DND-41 (cell line): ENCODE measurements at regions not wholly inside any gene's neighbourhood (a gene's known extent, or its start where the extent isn't known, plus 50 kb on each side); places are given as distances from the start of the nearest gene placed in this dataset.

Experiments used
- EZH2 ChIP-seq: IDR thresholded peaks from 3 replicates; pipeline ENCODE4 v1.6.1; 2012; ENCODE audit warnings: borderline replicate concordance, low read depth, mild to moderate bottlenecking, moderate library complexity, low read length, inconsistent platforms; ENCODE audit not compliant: severe bottlenecking
- TF ChIP-seq, protein P1 (sequence below): IDR thresholded peaks from 2 replicates; pipeline ENCODE4 v1.5.1; 2012; ENCODE audit warnings: borderline replicate concordance, low read length, moderate library complexity, mild to moderate bottlenecking; ENCODE audit not compliant: poor library complexity, severe bottlenecking; ENCODE audit errors: extremely low read depth

DNA sequence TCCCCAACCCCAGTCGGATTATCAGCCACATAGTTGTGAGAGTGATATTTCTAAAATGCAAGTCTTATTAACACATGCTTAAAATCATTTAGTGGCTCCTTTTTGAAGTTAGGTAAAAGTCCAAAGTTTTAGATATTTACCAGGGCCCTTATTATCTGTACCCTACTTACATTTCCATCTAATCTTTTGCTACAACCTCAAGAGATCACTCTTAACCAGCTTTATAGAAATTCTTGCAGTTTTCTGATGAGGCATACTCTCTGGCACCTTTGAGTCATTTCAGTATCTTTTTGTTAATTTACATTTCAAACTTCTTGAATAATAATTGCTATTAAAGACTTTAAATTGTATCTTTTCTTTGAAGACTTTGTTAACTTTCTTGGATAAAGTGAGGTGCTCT is 453.3 kb downstream of the RFPL4B start:
- TF ChIP-seq, protein P1, sequence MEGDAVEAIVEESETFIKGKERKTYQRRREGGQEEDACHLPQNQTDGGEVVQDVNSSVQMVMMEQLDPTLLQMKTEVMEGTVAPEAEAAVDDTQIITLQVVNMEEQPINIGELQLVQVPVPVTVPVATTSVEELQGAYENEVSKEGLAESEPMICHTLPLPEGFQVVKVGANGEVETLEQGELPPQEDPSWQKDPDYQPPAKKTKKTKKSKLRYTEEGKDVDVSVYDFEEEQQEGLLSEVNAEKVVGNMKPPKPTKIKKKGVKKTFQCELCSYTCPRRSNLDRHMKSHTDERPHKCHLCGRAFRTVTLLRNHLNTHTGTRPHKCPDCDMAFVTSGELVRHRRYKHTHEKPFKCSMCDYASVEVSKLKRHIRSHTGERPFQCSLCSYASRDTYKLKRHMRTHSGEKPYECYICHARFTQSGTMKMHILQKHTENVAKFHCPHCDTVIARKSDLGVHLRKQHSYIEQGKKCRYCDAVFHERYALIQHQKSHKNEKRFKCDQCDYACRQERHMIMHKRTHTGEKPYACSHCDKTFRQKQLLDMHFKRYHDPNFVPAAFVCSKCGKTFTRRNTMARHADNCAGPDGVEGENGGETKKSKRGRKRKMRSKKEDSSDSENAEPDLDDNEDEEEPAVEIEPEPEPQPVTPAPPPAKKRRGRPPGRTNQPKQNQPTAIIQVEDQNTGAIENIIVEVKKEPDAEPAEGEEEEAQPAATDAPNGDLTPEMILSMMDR = no peak
- no peak for TF ChIP-seq EZH2
